ENCODE measurements at regions not wholly inside any gene's neighbourhood (a gene's known extent, or its start where the extent isn't known, plus 50 kb on each side); places are given as distances from the start of the nearest gene placed in this dataset.

- DNase-seq (ENCODE audit: low spot score): no peak
These were observed 527.0 kb upstream of the JARID2 start for GRCh38 chr6:14718861-14719260.

GRCh38 chr6:14719270-14719669 is 526.6 kb upstream of the JARID2 start:
- no peak for DNase-seq (ENCODE audit: low spot score)

- DNase-seq (ENCODE audit: low spot score): no peak
These were observed 525.3 kb upstream of the JARID2 start for GRCh38 chr6:14720411-14721102.

GRCh38 chr6:14721103-14721758 is 524.6 kb upstream of the JARID2 start:
- no peak for DNase-seq (ENCODE audit: low spot score)

- no peak for DNase-seq (ENCODE audit: low spot score)
These were observed 523.8 kb upstream of the JARID2 start for GRCh38 chr6:14722001-14722562.

- DNase-seq (ENCODE audit: low spot score): no peak
These were observed 523.2 kb upstream of the JARID2 start for GRCh38 chr6:14722704-14723103.

- no peak for DNase-seq (ENCODE audit: low spot score)
These were observed 522.3 kb upstream of the JARID2 start for GRCh38 chr6:14723535-14724086.

- DNase-seq (ENCODE audit: low spot score): no peak
These were observed 521.3 kb upstream of the JARID2 start for GRCh38 chr6:14724549-14724948.

- DNase-seq (ENCODE audit: low spot score): no peak
These were observed 518.9 kb upstream of the JARID2 start for GRCh38 chr6:14726816-14727493.

GRCh38 chr6:14727494-14728395 is 518.1 kb upstream of the JARID2 start:
- no peak for DNase-seq (ENCODE audit: low spot score)

- no peak for DNase-seq (ENCODE audit: low spot score)
These were observed 517.4 kb upstream of the JARID2 start for GRCh38 chr6:14728396-14729024.

GRCh38 chr6:14729129-14729871 is 516.6 kb upstream of the JARID2 start:
- no peak for DNase-seq (ENCODE audit: low spot score)

GRCh38 chr6:14730654-14731053 is 515.2 kb upstream of the JARID2 start:
- DNase-seq (ENCODE audit: low spot score): no peak

- DNase-seq (ENCODE audit: low spot score): no peak
These were observed 514.3 kb upstream of the JARID2 start for GRCh38 chr6:14731611-14732010.

GRCh38 chr6:14732226-14732843 is 513.5 kb upstream of the JARID2 start:
- no peak for DNase-seq (ENCODE audit: low spot score)

GRCh38 chr6:14732844-14733757 is 512.8 kb upstream of the JARID2 start:
- DNase-seq (ENCODE audit: low spot score): peak; percentile 69

- DNase-seq (ENCODE audit: low spot score): no peak
These were observed 511.8 kb upstream of the JARID2 start for GRCh38 chr6:14734052-14734415.

- DNase-seq (ENCODE audit: low spot score): peak; percentile 66
These were observed 511.2 kb upstream of the JARID2 start for GRCh38 chr6:14734416-14735340.

All from CD4-positive, alpha-beta T cell treated with Interleukin-2 at 100 ng/mL for 4 hours (primary cell).